ENCODE measurements at regions not wholly inside any gene's neighbourhood (a gene's known extent, or its start where the extent isn't known, plus 50 kb on each side); places are given as distances from the start of the nearest gene placed in this dataset.

- TF ChIP-seq, protein P1, sequence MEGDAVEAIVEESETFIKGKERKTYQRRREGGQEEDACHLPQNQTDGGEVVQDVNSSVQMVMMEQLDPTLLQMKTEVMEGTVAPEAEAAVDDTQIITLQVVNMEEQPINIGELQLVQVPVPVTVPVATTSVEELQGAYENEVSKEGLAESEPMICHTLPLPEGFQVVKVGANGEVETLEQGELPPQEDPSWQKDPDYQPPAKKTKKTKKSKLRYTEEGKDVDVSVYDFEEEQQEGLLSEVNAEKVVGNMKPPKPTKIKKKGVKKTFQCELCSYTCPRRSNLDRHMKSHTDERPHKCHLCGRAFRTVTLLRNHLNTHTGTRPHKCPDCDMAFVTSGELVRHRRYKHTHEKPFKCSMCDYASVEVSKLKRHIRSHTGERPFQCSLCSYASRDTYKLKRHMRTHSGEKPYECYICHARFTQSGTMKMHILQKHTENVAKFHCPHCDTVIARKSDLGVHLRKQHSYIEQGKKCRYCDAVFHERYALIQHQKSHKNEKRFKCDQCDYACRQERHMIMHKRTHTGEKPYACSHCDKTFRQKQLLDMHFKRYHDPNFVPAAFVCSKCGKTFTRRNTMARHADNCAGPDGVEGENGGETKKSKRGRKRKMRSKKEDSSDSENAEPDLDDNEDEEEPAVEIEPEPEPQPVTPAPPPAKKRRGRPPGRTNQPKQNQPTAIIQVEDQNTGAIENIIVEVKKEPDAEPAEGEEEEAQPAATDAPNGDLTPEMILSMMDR (IDR thresholded peaks at IDR 0.05; ENCODE audit: insufficient read depth, low read length) = no peak
- DNase-seq (ENCODE audit: low read depth) = peak; percentile 16
Observed at GRCh38 chr3:140627756-140628155, 50.1 kb upstream of the TRIM42 start.

More at GRCh38 chr3:140627756-140628155, 50.1 kb upstream of the TRIM42 start:
- no peak overlapping the region for H3K4me3 ChIP-seq (ENCODE audit: low read depth, low read length)
